AG04449 (cell line): ENCODE measurements at regions not wholly inside any gene's neighbourhood (a gene's known extent, or its start where the extent isn't known, plus 50 kb on each side); places are given as distances from the start of the nearest gene placed in this dataset.

ENCODE experiments used
- CTCF ChIA-PET: fragments of 350-600 bp; formaldehyde crosslinking; extraction: SDS; loops from one replicate; lab custom pipeline; 2021; ENCODE audit warnings: antibody characterized with exemption; lab: Yijun Ruan, JAX
- POLR2A ChIA-PET: fragments of 400-600, 350-600 bp; formaldehyde crosslinking; extraction: SDS; loops from one replicate; lab custom pipeline; 2020; ENCODE audit warnings: antibody characterized with exemption, inconsistent platforms; lab: Yijun Ruan, JAX
- DNase-seq: peaks from one replicate; pipeline ENCODE4 v3.0.0-alpha.2; 2010; ENCODE audit warnings: low read depth, low spot score
- H3K4me3 ChIP-seq: 2 replicates; pipeline ENCODE4 v1.5.1; 2011; ENCODE audit warnings: low read depth, mild to moderate bottlenecking, control low read depth, low read length
- CTCF ChIP-seq: IDR thresholded peaks from one replicate; pipeline ENCODE4 v1.5.1; 2011; ENCODE audit warnings: mild to moderate bottlenecking, moderate library complexity, low read length, control low read depth, inconsistent platforms; ENCODE audit not compliant: insufficient read depth; ENCODE audit errors: missing control alignments

DNA sequence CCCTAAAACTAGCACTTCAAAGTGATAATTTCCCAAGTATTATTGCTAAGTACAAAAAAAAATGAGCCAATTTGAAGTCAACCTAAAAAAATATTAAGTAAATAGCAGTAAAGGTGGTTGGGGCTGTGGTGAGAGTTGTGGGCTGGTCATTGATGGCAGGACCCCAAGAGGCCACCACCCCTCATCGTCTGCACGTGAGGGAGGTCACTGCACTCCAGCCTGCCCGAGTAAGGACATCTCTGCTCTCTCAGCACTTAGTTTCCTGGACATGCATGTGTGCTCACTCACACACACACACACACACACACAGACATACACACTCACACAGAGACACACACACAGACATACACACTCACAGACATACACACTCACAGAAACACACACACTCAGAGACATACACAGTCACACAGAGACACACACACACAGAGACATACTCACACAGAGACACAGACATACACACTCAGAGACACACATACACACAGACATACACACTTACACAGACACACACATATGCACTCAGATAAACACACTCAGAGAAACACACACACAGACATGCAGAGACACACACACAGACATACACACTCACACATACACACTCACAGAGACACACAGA, 127.2 kb upstream of the SOX1 start:
- ChIA-PET POLR2A (no interaction called here), CTCF (no interaction called here)

DNA sequence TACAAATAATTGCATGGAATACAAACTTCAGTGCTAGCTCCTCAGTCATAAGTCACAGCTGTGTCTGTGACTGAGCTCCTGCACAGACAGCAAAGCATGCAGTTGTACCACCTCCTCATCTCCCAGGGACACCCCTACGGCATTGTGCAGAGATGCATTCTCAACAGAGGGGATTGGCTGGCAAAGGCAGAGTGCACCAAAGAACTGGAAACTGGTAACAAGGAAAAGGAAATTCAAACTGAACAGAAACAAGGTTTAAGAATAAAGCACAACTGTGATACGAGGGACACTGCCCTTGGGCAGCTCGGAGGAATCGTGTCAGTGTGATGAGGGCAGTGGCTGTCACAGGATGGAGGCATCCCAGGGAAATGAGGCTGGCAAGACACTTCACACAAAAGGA, 126.1 kb upstream of the SOX1 start:
- no peak overlapping the region for H3K4me3 ChIP-seq
- no peak for TF ChIP-seq CTCF
- CTCF ChIA-PET = no interaction called here
- no peak for DNase-seq
- POLR2A ChIA-PET = no interaction called here

More for the DNA sequence above, 127.2 kb upstream of the SOX1 start:
- no peak for TF ChIP-seq CTCF
- H3K4me3 ChIP-seq = no peak overlapping the region
- DNase-seq = no peak

GRCh38 chr13:111941845-111942447, 125.0 kb upstream of the SOX1 start:
- DNase-seq = no peak
- no peak overlapping the region for H3K4me3 ChIP-seq
- CTCF ChIA-PET = no interaction called here
- no peak for TF ChIP-seq CTCF
- POLR2A ChIA-PET = no interaction called here

- TF ChIP-seq CTCF = no peak
- POLR2A ChIA-PET = no interaction called here
- DNase-seq = no peak
- H3K4me3 ChIP-seq = no peak overlapping the region
- CTCF ChIA-PET = no interaction called here
Measured at GRCh38 chr13:111943229-111943795, 123.6 kb upstream of the SOX1 start.

GRCh38 chr13:111944171-111944583, 122.8 kb upstream of the SOX1 start:
- POLR2A ChIA-PET = no interaction called here
- CTCF ChIA-PET = no interaction called here
- no peak for TF ChIP-seq CTCF
- H3K4me3 ChIP-seq = no peak overlapping the region
- no peak for DNase-seq

GRCh38 chr13:111945086-111945485, 121.9 kb upstream of the SOX1 start:
- no peak overlapping the region for H3K4me3 ChIP-seq
- DNase-seq = no peak
- CTCF ChIA-PET = no interaction called here
- POLR2A ChIA-PET = no interaction called here
- no peak for TF ChIP-seq CTCF
